ENCODE measurements at regions not wholly inside any gene's neighbourhood (a gene's known extent, or its start where the extent isn't known, plus 50 kb on each side); places are given as distances from the start of the nearest gene placed in this dataset.
"Not testable (repeated sequence)": the region's sequence is repeated elsewhere in the genome, so short reads cannot be mapped to it uniquely, and the experiment has no call there.

DNA sequence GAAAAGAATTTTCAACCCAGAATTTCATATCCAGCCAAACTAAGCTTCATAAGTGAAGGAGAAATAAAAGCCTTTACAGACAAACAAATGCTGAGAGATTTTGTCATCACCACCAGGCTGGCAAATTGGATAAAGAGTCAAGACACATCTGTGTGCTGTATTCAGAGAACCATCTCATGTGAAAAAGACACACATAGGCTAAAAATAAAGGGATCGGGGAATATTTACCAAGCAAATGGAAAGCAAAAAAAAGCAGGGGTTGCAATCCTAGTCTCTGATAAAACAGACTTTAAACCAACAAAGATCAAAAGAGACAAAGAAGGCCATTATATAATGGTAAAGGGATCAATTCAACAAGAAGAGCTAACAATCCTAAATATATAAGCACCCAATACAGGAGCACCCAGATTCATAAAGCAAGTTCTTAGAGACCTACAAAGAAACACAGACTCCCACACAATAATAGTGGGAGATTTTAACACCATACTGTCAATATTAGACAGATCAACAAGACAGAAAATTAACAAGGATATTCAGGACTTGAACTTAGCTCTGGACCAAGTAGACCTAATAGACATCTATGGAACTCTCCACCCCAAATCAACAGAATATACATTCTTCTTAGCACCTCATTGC is 55.9 kb upstream of the ACSM6 start:
- H3K36me3 Mint-ChIP-seq = peaks cover 41 to 60% of the 10 kb centered on the region in 2 donors

DNA sequence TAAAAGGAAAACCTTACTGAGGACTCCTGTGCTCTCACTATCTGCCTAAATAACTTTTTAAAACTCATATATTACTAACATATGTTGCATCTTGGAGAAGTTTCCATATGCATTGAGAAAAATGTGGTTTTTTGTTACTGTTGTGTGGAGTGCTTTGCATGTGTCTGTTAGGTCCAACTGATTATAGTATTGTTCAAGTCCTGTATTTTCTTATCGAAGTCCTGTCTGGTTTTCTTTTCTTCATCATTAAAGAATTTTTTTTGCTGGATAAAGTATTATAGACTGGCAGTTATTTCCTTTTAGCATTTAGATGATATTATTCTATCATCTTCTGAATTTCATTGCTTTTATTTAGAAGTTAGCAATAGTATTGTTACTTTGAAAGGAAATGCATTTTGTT is 59.5 kb upstream of the ACSM6 start:
- Mint-ChIP-seq H3K27me3 (no peaks in the 10 kb centered on the region), H3K4me3 (no peak overlapping the region), H3K36me3 (peaks cover 23 to 38% of the 10 kb centered on the region in 2 donors), H3K9me3 (peaks cover 0 to 4% of the 10 kb centered on the region in 2 donors), H3K27ac (no peak overlapping the region), H3K4me1 (peaks cover 0 to 4% of the 10 kb centered on the region in 2 donors)
- DNase-seq = no peak
- no peak for ATAC-seq (replicated peaks)

More for the DNA sequence above, 55.9 kb upstream of the ACSM6 start:
- not testable (repeated sequence) for H3K27me3 Mint-ChIP-seq; H3K27ac Mint-ChIP-seq; ATAC-seq (replicated peaks); H3K4me3 Mint-ChIP-seq; DNase-seq; H3K4me1 Mint-ChIP-seq
- H3K9me3 Mint-ChIP-seq = peaks cover 8 to 13% of the 10 kb centered on the region in 2 donors

DNA sequence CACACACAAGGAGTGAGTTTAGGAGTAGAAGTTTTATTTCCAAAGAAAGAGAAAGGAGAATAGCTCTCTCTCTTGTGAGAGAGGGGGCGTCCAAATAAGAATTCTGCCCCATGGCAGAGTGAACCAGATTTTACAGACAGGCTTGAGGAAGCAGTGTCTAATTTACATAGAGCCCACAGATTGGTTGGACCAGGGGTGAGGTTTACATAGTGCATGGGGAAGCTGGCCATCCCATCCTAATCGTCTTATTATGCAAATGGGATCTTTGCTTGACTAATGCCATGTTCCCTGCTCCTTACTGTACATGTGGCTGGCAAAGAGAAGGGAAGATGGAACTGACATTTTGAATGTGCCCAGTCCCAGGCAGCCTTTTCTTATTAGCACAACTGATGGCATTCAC is 60.0 kb upstream of the ACSM6 start:
- Mint-ChIP-seq H3K27me3 (no peaks in the 10 kb centered on the region), H3K4me3 (no peak overlapping the region), H3K36me3 (peaks cover 23 to 43% of the 10 kb centered on the region in 2 donors), H3K4me1 (peaks cover 0 to 4% of the 10 kb centered on the region in 2 donors), H3K27ac (no peak overlapping the region), H3K9me3 (peaks cover under 1 to 8% of the 10 kb centered on the region in 2 donors)
- no peak for DNase-seq
- no peak for ATAC-seq (replicated peaks)

DNA sequence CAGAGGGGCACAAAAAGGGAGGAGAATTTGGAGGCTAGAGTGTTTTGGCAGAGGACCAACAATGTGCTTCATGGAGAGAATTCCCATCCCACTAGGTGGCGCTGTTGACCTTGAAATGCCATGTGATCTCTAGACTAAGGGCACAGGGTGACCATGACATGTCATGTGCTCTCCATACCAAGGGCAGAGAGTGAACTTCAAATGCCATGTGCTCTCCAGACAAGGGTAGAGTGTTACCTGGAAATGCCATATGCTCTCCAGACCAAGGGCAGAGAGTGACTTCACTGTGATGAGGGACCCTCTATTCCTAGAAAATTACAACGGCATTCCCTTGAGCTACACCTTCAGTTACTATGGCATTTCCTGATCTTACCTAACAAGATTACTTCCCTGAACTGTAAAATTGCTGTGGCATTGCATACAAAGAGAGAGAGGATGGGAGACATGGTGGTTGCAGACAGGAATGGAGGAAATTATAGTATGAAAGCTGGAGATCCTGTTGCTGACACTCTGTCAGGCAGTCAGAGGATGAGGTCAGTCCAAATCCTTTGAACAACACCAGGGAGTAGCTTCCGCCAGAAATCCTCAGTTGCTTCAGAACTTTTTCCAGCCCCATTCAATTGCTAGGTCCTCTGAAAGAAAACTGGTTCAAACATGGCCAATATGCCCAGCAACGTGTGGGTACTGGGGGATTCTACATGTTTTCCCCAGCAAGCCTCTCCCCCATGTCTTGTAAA is 60.9 kb upstream of the ACSM6 start:
- ATAC-seq (replicated peaks) (peak; percentile 91 to 93), DNase-seq (peak; percentile 63)
- Mint-ChIP-seq H3K9me3 (peaks cover 1 to 9% of the 10 kb centered on the region in 2 donors), H3K4me3 (no peak overlapping the region), H3K27me3 (no peaks in the 10 kb centered on the region), H3K27ac (no peak overlapping the region), H3K4me1 (peaks cover 0 to 4% of the 10 kb centered on the region in 2 donors), H3K36me3 (peaks cover 22 to 45% of the 10 kb centered on the region in 2 donors)

DNA sequence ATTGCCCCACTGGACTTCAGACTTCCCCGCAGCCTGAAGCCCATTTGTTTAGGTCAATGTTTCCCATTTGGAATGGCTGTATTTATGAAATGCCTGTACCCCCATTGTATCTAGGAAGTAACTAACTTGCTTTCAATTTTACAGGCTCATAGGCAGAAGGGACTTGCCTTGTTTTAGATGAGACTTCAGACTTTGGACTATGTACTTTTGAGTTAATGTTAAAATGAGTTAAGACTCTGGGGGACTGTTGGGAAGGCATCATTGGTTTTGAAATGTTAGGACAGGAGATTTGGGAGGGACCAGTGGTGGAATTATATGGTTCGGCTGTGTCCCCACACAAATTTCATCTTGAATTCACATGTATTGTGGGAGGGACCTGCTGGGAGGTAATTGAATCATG is 61.1 kb upstream of the CYP2C8 start:
- not testable (repeated sequence) for ATAC-seq (replicated peaks); DNase-seq; H3K4me3 Mint-ChIP-seq; H3K9me3 Mint-ChIP-seq; H3K4me1 Mint-ChIP-seq; H3K27me3 Mint-ChIP-seq; H3K27ac Mint-ChIP-seq
- H3K36me3 Mint-ChIP-seq = peaks cover 9 to 35% of the 10 kb centered on the region in 2 donors

DNA sequence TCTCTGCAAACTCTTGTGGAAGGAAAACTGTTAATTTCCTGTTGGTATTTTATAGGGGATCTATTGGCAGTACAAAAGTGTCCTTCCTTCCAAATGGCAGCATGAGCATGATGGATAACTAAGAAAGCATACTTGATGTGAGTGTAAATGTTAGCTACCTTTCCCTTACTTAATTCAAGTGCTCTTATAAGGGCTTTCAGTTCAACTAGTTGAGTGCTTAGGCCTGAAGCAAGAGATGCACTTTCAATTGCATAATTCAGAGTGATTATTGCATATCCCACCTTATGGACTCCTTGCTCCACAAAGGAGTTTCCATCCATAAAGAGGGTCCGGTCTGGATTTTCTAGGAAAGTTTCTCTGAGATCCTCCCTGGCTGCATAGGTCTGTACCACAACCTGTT is 56.3 kb upstream of the CYP2C8 start:
- H3K27me3 Mint-ChIP-seq = peaks cover 10 to 16% of the 10 kb centered on the region in 2 donors
- peaks cover 6 to 22% of the 10 kb centered on the region in 2 donors for H3K36me3 Mint-ChIP-seq
- peaks cover 7 to 11% of the 10 kb centered on the region in 2 donors for H3K9me3 Mint-ChIP-seq
- no peak overlapping the region for H3K27ac Mint-ChIP-seq
- ATAC-seq (replicated peaks) = no peak
- H3K4me1 Mint-ChIP-seq = no peaks in the 10 kb centered on the region
- DNase-seq = no peak
- H3K4me3 Mint-ChIP-seq = no peak overlapping the region

DNA sequence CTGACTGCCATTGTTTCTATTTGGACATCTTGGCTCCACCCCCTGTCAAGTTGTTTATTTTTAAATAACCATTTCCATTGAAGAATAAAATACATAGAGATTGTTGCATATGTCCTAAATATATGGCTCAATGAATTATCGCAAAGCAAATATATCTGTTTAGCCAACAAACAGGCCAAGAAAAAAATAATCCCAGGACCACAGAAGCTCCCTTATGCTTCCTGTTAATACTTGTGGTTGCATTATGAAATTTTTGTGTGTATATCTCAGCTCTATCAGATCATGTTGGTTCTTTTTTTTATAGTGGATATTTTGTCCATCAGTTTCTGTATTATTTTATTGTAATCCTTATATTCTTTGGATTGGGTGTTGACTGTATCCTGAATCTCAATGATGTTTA is 53.4 kb upstream of the CYP2C8 start:
- no peaks in the 10 kb centered on the region for H3K4me1 Mint-ChIP-seq
- ATAC-seq (replicated peaks) (no peak), DNase-seq (no peak)
- no peak overlapping the region for H3K4me3 Mint-ChIP-seq
- H3K9me3 Mint-ChIP-seq = peaks cover 15 to 20% of the 10 kb centered on the region in 2 donors
- H3K27me3 Mint-ChIP-seq = peaks cover 19 to 35% of the 10 kb centered on the region in 2 donors
- peaks cover 4 to 17% of the 10 kb centered on the region in 2 donors for H3K36me3 Mint-ChIP-seq
- no peak overlapping the region for H3K27ac Mint-ChIP-seq

DNA sequence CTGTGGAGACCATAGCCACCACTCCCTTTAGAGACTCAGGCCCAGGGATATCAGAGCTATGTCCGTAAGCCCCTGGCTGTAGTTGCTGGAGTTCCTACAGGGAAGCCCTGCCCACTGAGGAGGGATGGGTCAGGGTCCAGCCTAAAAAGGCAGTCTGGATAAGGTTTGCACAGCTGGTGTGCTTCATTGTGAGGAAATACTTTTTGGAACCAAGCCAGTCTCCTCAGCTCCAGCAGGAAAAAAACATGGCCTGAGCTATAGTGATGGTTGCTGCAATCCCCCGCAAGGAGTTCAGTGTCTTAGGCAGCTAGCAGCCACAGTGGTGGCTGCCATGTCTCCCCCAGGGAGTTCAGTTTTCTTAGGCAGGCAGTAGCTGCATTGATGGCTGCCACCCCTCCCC is 52.6 kb upstream of the CYP2C8 start:
- H3K36me3 Mint-ChIP-seq = peaks cover 4 to 18% of the 10 kb centered on the region in 2 donors
- DNase-seq (no peak), ATAC-seq (replicated peaks) (no peak)
- H3K27me3 Mint-ChIP-seq = peaks cover 19 to 37% of the 10 kb centered on the region in 2 donors
- no peak overlapping the region for H3K4me3 Mint-ChIP-seq
- H3K27ac Mint-ChIP-seq = no peak overlapping the region
- peaks cover 15 to 21% of the 10 kb centered on the region in 2 donors for H3K9me3 Mint-ChIP-seq
- no peaks in the 10 kb centered on the region for H3K4me1 Mint-ChIP-seq

Data from stimulated activated naive B cell treated with anti-CD40 and anti-IgM and Interleukin-4, amounts not matched to agents 10 μg/mL and 1 μg/mL and 100 μg/mL, for 72 hours (primary cell).